Hepatocyte (in vitro differentiated cells): ENCODE measurements at regions not wholly inside any gene's neighbourhood (a gene's known extent, or its start where the extent isn't known, plus 50 kb on each side); places are given as distances from the start of the nearest gene placed in this dataset.

Experiments used
- CTCF ChIP-seq: fragments of 200-600 bp; sonication (generic); IDR thresholded peaks from 2 replicates; pipeline ENCODE4 v1.5.1; 2016; ENCODE audit warnings: antibody characterized with exemption, mild to moderate bottlenecking; ENCODE audit not compliant: poor library complexity
- EZH2 ChIP-seq: fragments of 200-600 bp; sonication (generic); IDR thresholded peaks from 2 replicates; pipeline ENCODE4 v1.6.1; 2016; ENCODE audit warnings: antibody characterized with exemption, mild to moderate bottlenecking, borderline replicate concordance
- EZH2phosphoT487 ChIP-seq: fragments of 200-600 bp; sonication (generic); IDR thresholded peaks from one replicate; pipeline ENCODE4 v1.6.1; 2018; ENCODE audit warnings: antibody characterized with exemption, mild to moderate bottlenecking, low read depth, moderate library complexity; ENCODE audit not compliant: unreplicated experiment, severe bottlenecking

- TF ChIP-seq CTCF (no peak), EZH2 (no peak), EZH2phosphoT487 (no peak)
Observed at GRCh38 chr14:101337053-101337452, 224.2 kb upstream of the DIO3 start.
